Astrocyte (in vitro differentiated cells and primary cell): ENCODE measurements at regions not wholly inside any gene's neighbourhood (a gene's known extent, or its start where the extent isn't known, plus 50 kb on each side); places are given as distances from the start of the nearest gene placed in this dataset.

Experiments
- CTCF ChIP-seq: IDR thresholded peaks from 2 replicates; pipeline ENCODE4 v1.5.1; 2011; ENCODE audit warnings: low read depth, mild to moderate bottlenecking, inconsistent platforms, low read length, moderate library complexity; ENCODE audit not compliant: insufficient read depth
- EZH2 ChIP-seq: IDR thresholded peaks from 2 replicates; pipeline ENCODE4 v1.6.1; 2012; ENCODE audit warnings: mild to moderate bottlenecking, low read length, inconsistent platforms; ENCODE audit not compliant: insufficient read depth

GRCh38 chr10:128784444-128784843 lies 658.2 kb upstream of the MKI67 start:
- TF ChIP-seq CTCF (no peak), EZH2 (no peak)
